HL-60 (cell line): ENCODE measurements at regions not wholly inside any gene's neighbourhood (a gene's known extent, or its start where the extent isn't known, plus 50 kb on each side); places are given as distances from the start of the nearest gene placed in this dataset.

Source experiments
- CTCF ChIP-seq: IDR thresholded peaks from one replicate; pipeline ENCODE4 v1.5.1; 2011; ENCODE audit warnings: low read length, control low read depth, inconsistent platforms; ENCODE audit not compliant: insufficient read depth
- GABPA ChIP-seq: IDR thresholded peaks from 2 replicates; pipeline ENCODE4 v1.6.1; 2012; ENCODE audit warnings: low read depth
- POLR2AphosphoS5 ChIP-seq: IDR thresholded peaks from 2 replicates; pipeline ENCODE4 v1.6.1; 2012; ENCODE audit warnings: low read depth
- REST ChIP-seq: IDR thresholded peaks from 2 replicates; pipeline ENCODE4 v1.6.1; 2012; ENCODE audit warnings: low read depth; ENCODE audit not compliant: insufficient replicate concordance
- SPI1 ChIP-seq: IDR thresholded peaks from 2 replicates; pipeline ENCODE4 v1.6.1; 2012; ENCODE audit warnings: low read depth, mild to moderate bottlenecking, borderline replicate concordance

- TF ChIP-seq POLR2AphosphoS5 (no peak), CTCF (no peak), SPI1 (no peak), REST (no peak), GABPA (no peak)
Measured at GRCh38 chr5:85628153-85628552, 989.6 kb upstream of the COX7C start.
